ENCODE measurements at regions not wholly inside any gene's neighbourhood (a gene's known extent, or its start where the extent isn't known, plus 50 kb on each side); places are given as distances from the start of the nearest gene placed in this dataset.

GRCh38 chr3:94985778-94986177 is 922.9 kb downstream of the NSUN3 start (continued):
- TF ChIP-seq MLX (CRISPR knock-in tag; conservative IDR thresholded peaks at IDR 0.05) (no peak), E2F5 (CRISPR knock-in tag; IDR thresholded peaks at IDR 0.05) (no peak), BHLHE40 (IDR thresholded peaks at IDR 0.05; ENCODE audit: low read length) (no peak), RAD21 (CRISPR knock-in tag; conservative IDR thresholded peaks at IDR 0.05 in 1 of 2, IDR thresholded peaks at IDR 0.05 in 1 of 2) (no peak), TFE3 (CRISPR knock-in tag; IDR thresholded peaks at IDR 0.05) (no peak), ZBED1 (IDR thresholded peaks at IDR 0.05) (no peak)

GRCh38 chr3:94990952-94991705 is 928.3 kb downstream of the NSUN3 start:
- H3K4me3 ChIP-seq = no peak overlapping the region
- no peak overlapping the region for H3K4me2 ChIP-seq (ENCODE audit: insufficient read depth, low read length)
- DNase-seq (ENCODE audit: extremely low read depth in 1 of 4, low spot score in 3 of 4) (no peak), ATAC-seq (no peak), FAIRE-seq (no peak)
- intact Hi-C loops (cut with micrococcal nuclease) = no loop called here
- ChIA-PET POLR2A (no interaction called here), CTCF (ENCODE audit: low intra/inter-chr PET ratio) (no interaction called here)
- no TSS peak for BruUV-seq (replicated peaks)
- 38% methylated on average over 4 of the region's 4 CpGs for WGBS (ENCODE audit: insufficient coverage, low coverage, missing lambda C conversion rate)
- H3K36me3 ChIP-seq (ENCODE audit: control insufficient read depth, insufficient read depth, low read length) = no peaks in the 10 kb centered on the region
- no peak overlapping the region for H3K27ac ChIP-seq (ENCODE audit: extremely low read depth, low read depth, low read length)
- no peak overlapping the region for H3K9ac ChIP-seq (ENCODE audit: insufficient read depth in 1 of 2, low read depth in 2 of 2, low read length in 2 of 2)
- no peak for TF ChIP-seq POLR2A (conservative IDR thresholded peaks at IDR 0.05)
- no peaks in the 10 kb centered on the region for H3K9me1 ChIP-seq (ENCODE audit: control insufficient read depth, insufficient read depth, low read length)
- H3K79me2 ChIP-seq (ENCODE audit: control insufficient read depth, insufficient read depth, low read length) = no peaks in the 10 kb centered on the region
- H3K4me1 ChIP-seq (replicated peaks in 1 of 2; ENCODE audit: control insufficient read depth in 2 of 2, insufficient read depth in 2 of 2, low read length in 2 of 2) = no peaks in the 10 kb centered on the region
- in situ Hi-C loops (cut with MboI) = no loop called here
- no peaks in the 10 kb centered on the region for H4K20me1 ChIP-seq (replicated peaks; ENCODE audit: control insufficient read depth, insufficient read depth, low read length)
- no peaks in the 10 kb centered on the region for H3K27me3 ChIP-seq (ENCODE audit: control insufficient read depth in 2 of 2, insufficient read depth in 2 of 2, low read length in 2 of 2)
- H2AFZ ChIP-seq (ENCODE audit: low read depth, low read length) = no peak overlapping the region
- no peaks in the 10 kb centered on the region for H3K9me3 ChIP-seq (replicated peaks; ENCODE audit: control insufficient read depth, insufficient read depth, low read depth, low read length)

Measured in K562 (cell line).